Mesodermal cell (in vitro differentiated cells): ENCODE measurements at regions not wholly inside any gene's neighbourhood (a gene's known extent, or its start where the extent isn't known, plus 50 kb on each side); places are given as distances from the start of the nearest gene placed in this dataset.

ENCODE experiments used
- H3K27ac ChIP-seq: 2 replicates; pipeline ENCODE4 v1.7.0; 2013; ENCODE audit warnings: mild to moderate bottlenecking, low read depth, low read length, moderate library complexity; ENCODE audit not compliant: severe bottlenecking
- H3K36me3 ChIP-seq: 2 replicates; pipeline ENCODE4 v1.7.1; 2013; ENCODE audit warnings: mild to moderate bottlenecking, low read length, moderate library complexity; ENCODE audit not compliant: control insufficient read depth, insufficient read depth
- H3K4me1 ChIP-seq: one replicate; pipeline ENCODE4 v1.7.1; 2013; ENCODE audit warnings: mild to moderate bottlenecking, low read length; ENCODE audit not compliant: insufficient read depth, control insufficient read depth, poor library complexity, severe bottlenecking
- H3K4me3 ChIP-seq: 2 replicates; pipeline ENCODE4 v1.7.0; 2013; ENCODE audit warnings: low read length, control low read depth, mild to moderate bottlenecking; ENCODE audit not compliant: insufficient read depth, poor library complexity, severe bottlenecking; ENCODE audit errors: extremely low read depth
- H3K9me3 ChIP-seq: 2 replicates; pipeline ENCODE4 v1.7.1; 2013; ENCODE audit warnings: mild to moderate bottlenecking, low read length, moderate library complexity; ENCODE audit not compliant: control insufficient read depth
- WGBS, 2 experiments: methylation state at CpG; one replicate each; pipeline ENCODE4 v1.1.5; 2013; ENCODE audit warnings: missing lambda C conversion rate in 2 of 2; ENCODE audit not compliant: insufficient coverage in 2 of 2; 5-methylcytosine and 5-hydroxymethylcytosine counted together

- H3K27ac ChIP-seq: no peak overlapping the region
- H3K4me3 ChIP-seq: no peak overlapping the region
- H3K36me3 ChIP-seq: no peaks in the 10 kb centered on the region
- H3K4me1 ChIP-seq: no peaks in the 10 kb centered on the region
- no peaks in the 10 kb centered on the region for H3K9me3 ChIP-seq
- WGBS, 2 experiments: 80 to 89% methylated on average over 3 to 4 of the region's 6 CpGs
Observed at GRCh38 chr7:85413718-85414117, 226.9 kb upstream of the SEMA3D start.

- H3K4me1 ChIP-seq: no peaks in the 10 kb centered on the region
- H3K27ac ChIP-seq: no peak overlapping the region
- no CpG with 5 or more reads among the region's 3 CpGs for WGBS, 2 experiments
- no peaks in the 10 kb centered on the region for H3K9me3 ChIP-seq
- no peak overlapping the region for H3K4me3 ChIP-seq
- H3K36me3 ChIP-seq: no peaks in the 10 kb centered on the region
Observed at GRCh38 chr7:85412912-85413311, 226.1 kb upstream of the SEMA3D start.

GRCh38 chr7:85407391-85407790 is 220.5 kb upstream of the SEMA3D start:
- Histone ChIP-seq H3K4me3 (no peak overlapping the region), H3K27ac (no peak overlapping the region)
- 75% methylated on average over 2 of the region's 3 CpGs; no CpG with 5 or more reads in 1 of the 2 experiments for WGBS, 2 experiments

GRCh38 chr7:85405016-85405902 is 218.4 kb upstream of the SEMA3D start:
- Histone ChIP-seq H3K27ac (no peak overlapping the region), H3K9me3 (no peaks in the 10 kb centered on the region), H3K4me3 (no peak overlapping the region), H3K4me1 (no peaks in the 10 kb centered on the region), H3K36me3 (no peaks in the 10 kb centered on the region)
- 89 to 91% methylated on average over 1 of the region's 2 CpGs for WGBS, 2 experiments

More at GRCh38 chr7:85407391-85407790, 220.5 kb upstream of the SEMA3D start:
- Histone ChIP-seq H3K4me1 (no peaks in the 10 kb centered on the region), H3K9me3 (no peaks in the 10 kb centered on the region), H3K36me3 (no peaks in the 10 kb centered on the region)

GRCh38 chr7:85396676-85397075 is 209.8 kb upstream of the SEMA3D start:
- no peaks in the 10 kb centered on the region for H3K4me1 ChIP-seq
- H3K27ac ChIP-seq: no peak overlapping the region
- H3K36me3 ChIP-seq: no peaks in the 10 kb centered on the region
- H3K9me3 ChIP-seq: no peaks in the 10 kb centered on the region
- no CpG with 5 or more reads among the region's 1 CpG for WGBS, 2 experiments
- H3K4me3 ChIP-seq: no peak overlapping the region

- no peaks in the 10 kb centered on the region for H3K4me1 ChIP-seq
- H3K9me3 ChIP-seq: no peaks in the 10 kb centered on the region
- no peak overlapping the region for H3K4me3 ChIP-seq
- H3K36me3 ChIP-seq: no peaks in the 10 kb centered on the region
- H3K27ac ChIP-seq: no peak overlapping the region
- no CpG with 5 or more reads among the region's 1 CpG for WGBS, 2 experiments
Observed at GRCh38 chr7:85392789-85393188, 205.9 kb upstream of the SEMA3D start.

GRCh38 chr7:85392326-85392725 is 205.5 kb upstream of the SEMA3D start:
- WGBS, 2 experiments: 77 to 83% methylated on average over 2 to 3 of the region's 4 CpGs
- H3K4me1 ChIP-seq: no peaks in the 10 kb centered on the region
- H3K27ac ChIP-seq: no peak overlapping the region
- H3K36me3 ChIP-seq: no peaks in the 10 kb centered on the region
- H3K9me3 ChIP-seq: no peaks in the 10 kb centered on the region
- no peak overlapping the region for H3K4me3 ChIP-seq

GRCh38 chr7:85386460-85386859 is 199.6 kb upstream of the SEMA3D start:
- no peaks in the 10 kb centered on the region for H3K36me3 ChIP-seq
- no CpG with 5 or more reads among the region's 1 CpG for WGBS, 2 experiments
- H3K4me3 ChIP-seq: no peak overlapping the region
- H3K4me1 ChIP-seq: no peaks in the 10 kb centered on the region
- H3K9me3 ChIP-seq: no peaks in the 10 kb centered on the region
- H3K27ac ChIP-seq: no peak overlapping the region

- Histone ChIP-seq H3K27ac (no peak overlapping the region), H3K36me3 (no peaks in the 10 kb centered on the region), H3K9me3 (no peaks in the 10 kb centered on the region), H3K4me1 (no peaks in the 10 kb centered on the region), H3K4me3 (no peak overlapping the region)
- WGBS, 2 experiments: 80% methylated on average over 1 of the region's 2 CpGs; no CpG with 5 or more reads in 1 of the 2 experiments
Observed at GRCh38 chr7:85384392-85384791, 197.5 kb upstream of the SEMA3D start.

- WGBS, 2 experiments: 92 to 94% methylated on average over 10 to 14 of the region's 16 CpGs
- H3K27ac ChIP-seq: no peak overlapping the region
- no peak overlapping the region for H3K4me3 ChIP-seq
- H3K36me3 ChIP-seq: no peaks in the 10 kb centered on the region
- no peaks in the 10 kb centered on the region for H3K9me3 ChIP-seq
- no peaks in the 10 kb centered on the region for H3K4me1 ChIP-seq
Observed at GRCh38 chr7:85381212-85381611, 194.4 kb upstream of the SEMA3D start.

GRCh38 chr7:85376589-85376988 is 189.7 kb upstream of the SEMA3D start:
- Histone ChIP-seq H3K9me3 (no peaks in the 10 kb centered on the region), H3K27ac (no peak overlapping the region), H3K36me3 (no peaks in the 10 kb centered on the region), H3K4me1 (no peaks in the 10 kb centered on the region), H3K4me3 (no peak overlapping the region)
- whole genome bisulfite sequencing, 2 experiments: 57 to 100% methylated on average over 1 of the region's 2 CpGs
